Fibroblast of the conjunctiva (primary cell): ENCODE measurements at regions not wholly inside any gene's neighbourhood (a gene's known extent, or its start where the extent isn't known, plus 50 kb on each side); places are given as distances from the start of the nearest gene placed in this dataset.
A peak's percentile ranks its signal among the peaks of the same experiment; 100 is the strongest.

Experiments
- DNase-seq: peaks from one replicate; pipeline ENCODE4 v3.0.0-alpha.2; 2010; ENCODE audit warnings: low read depth

GRCh38 chr6:44636561-44637248 is 249.2 kb downstream of the CDC5L start:
- DNase-seq = peak; percentile 14

GRCh38 chr6:44641344-44642031 is 254.0 kb downstream of the CDC5L start:
- no peak for DNase-seq

- no peak for DNase-seq
Measured at GRCh38 chr6:44642349-44642748, 254.8 kb downstream of the CDC5L start.

GRCh38 chr6:44642870-44643522 is 255.5 kb downstream of the CDC5L start:
- DNase-seq = no peak

- DNase-seq = no peak
Measured at GRCh38 chr6:44645276-44645675, 257.8 kb downstream of the CDC5L start.

- no peak for DNase-seq
Measured at GRCh38 chr6:44646355-44646754, 258.8 kb downstream of the CDC5L start.

- no peak for DNase-seq
Measured at GRCh38 chr6:44649365-44650025, 262.0 kb downstream of the CDC5L start.

- DNase-seq = no peak
Measured at GRCh38 chr6:44650495-44650894, 263.0 kb downstream of the CDC5L start.

GRCh38 chr6:44650947-44651346 is 263.4 kb downstream of the CDC5L start:
- DNase-seq = no peak

GRCh38 chr6:44651604-44652003 is 264.1 kb downstream of the CDC5L start:
- no peak for DNase-seq

GRCh38 chr6:44652547-44652946 is 265.0 kb downstream of the CDC5L start:
- no peak for DNase-seq

- no peak for DNase-seq
Measured at GRCh38 chr6:44653091-44653490, 265.6 kb downstream of the CDC5L start.

GRCh38 chr6:44653761-44654218 is 266.3 kb downstream of the CDC5L start:
- no peak for DNase-seq

GRCh38 chr6:44655412-44656342 is 268.2 kb downstream of the CDC5L start:
- DNase-seq = no peak

GRCh38 chr6:44656691-44657090 is 269.2 kb downstream of the CDC5L start:
- DNase-seq = no peak

- no peak for DNase-seq
Measured at GRCh38 chr6:44657206-44657819, 269.8 kb downstream of the CDC5L start.

- no peak for DNase-seq
Measured at GRCh38 chr6:44658571-44658970, 271.1 kb downstream of the CDC5L start.

GRCh38 chr6:44659726-44660125 is 272.2 kb downstream of the CDC5L start:
- DNase-seq = no peak

- no peak for DNase-seq
Measured at GRCh38 chr6:44660561-44661220, 273.2 kb downstream of the CDC5L start.

GRCh38 chr6:44661221-44662008 is 273.9 kb downstream of the CDC5L start:
- no peak for DNase-seq
